GM19395 (cell line): ENCODE measurements at regions not wholly inside any gene's neighbourhood (a gene's known extent, or its start where the extent isn't known, plus 50 kb on each side); places are given as distances from the start of the nearest gene placed in this dataset.
"Not testable (repeated sequence)": the region's sequence is repeated elsewhere in the genome, so short reads cannot be mapped to it uniquely, and the experiment has no call there.

ENCODE experiments used
- ATAC-seq: cut with Tn5 transposase; IDR thresholded peaks from one replicate; pipeline ENCODE4 v1.9.1; 2021; ENCODE audit warnings: mild to moderate bottlenecking, moderate library complexity; ENCODE audit not compliant: unreplicated experiment

GRCh38 chr4:134539729-134540231 lies 338.2 kb upstream of the PABPC4L start:
- ATAC-seq, result no peak

GRCh38 chr4:134537701-134538100 lies 336.1 kb upstream of the PABPC4L start:
- no peak for ATAC-seq

- ATAC-seq, result no peak
Observed at GRCh38 chr4:134533068-134533467, 331.5 kb upstream of the PABPC4L start.

DNA sequence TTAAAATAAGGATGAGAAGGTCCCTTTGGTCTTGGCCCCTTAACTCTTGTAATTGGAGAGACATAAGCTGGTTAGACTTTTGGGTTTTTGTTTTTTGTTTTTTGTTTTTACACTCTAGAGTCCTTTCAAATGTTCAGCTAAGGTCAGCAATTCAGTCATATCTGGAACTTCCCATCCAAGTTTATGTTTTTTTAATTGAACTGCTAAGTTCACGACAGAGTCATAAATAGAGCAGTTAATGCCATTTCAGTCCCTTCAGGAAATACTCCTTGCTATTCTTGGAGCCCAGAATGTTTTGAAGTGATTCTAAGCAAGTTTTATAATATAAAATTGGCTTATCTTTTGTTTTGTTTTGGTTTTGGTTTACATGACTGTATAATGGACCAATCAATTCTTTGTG lies 329.4 kb upstream of the PABPC4L start:
- no peak for ATAC-seq

DNA sequence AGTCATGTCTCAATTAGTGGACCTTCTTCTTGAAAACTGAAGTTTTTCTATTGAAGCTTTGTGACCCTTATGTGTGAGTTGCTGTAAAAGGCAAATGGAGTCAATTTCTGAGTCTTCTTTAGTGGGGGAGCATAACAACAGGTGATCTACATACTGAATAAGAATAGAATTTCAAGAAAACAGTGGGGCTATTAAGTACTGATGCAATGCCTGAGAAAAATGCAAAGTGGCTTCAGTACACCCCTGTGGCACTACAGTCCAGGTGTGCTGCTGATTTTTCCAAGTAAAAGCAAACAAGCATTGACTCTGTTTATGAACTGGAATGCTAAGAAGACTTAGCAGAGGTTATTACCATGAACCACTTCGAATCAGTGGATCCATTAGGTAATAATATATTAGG lies 328.0 kb upstream of the PABPC4L start:
- ATAC-seq, result no peak

DNA sequence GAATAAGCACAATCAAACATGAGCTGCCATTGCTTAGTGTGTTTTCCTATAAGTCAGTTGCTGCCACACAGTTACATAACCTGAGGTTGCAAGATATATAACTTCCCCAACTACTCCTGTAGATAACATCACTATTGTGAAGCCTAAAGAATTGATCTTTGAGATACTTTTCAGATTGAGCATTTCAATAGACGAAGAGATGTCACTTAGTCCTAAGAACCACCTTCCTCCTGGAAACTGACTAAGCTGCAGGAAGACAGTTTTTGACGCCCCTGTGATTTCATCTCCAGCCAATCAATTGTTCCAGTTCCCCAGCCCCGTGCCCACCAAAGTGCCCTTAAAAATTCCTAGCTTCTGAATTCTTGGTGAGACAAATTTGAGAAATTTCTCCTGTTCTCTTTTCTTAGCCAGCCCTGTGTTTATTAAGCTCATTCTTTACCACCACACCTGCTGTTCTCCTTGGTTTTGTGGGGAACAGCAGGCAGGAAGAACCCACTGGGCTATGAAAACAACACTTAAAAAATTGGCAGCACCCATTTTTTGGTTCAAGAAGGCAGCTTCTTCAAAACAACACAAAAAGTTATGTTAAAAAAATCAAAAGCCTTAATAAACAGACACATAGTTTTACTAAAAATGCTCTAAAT lies 317.1 kb upstream of the PABPC4L start:
- no peak for ATAC-seq

DNA sequence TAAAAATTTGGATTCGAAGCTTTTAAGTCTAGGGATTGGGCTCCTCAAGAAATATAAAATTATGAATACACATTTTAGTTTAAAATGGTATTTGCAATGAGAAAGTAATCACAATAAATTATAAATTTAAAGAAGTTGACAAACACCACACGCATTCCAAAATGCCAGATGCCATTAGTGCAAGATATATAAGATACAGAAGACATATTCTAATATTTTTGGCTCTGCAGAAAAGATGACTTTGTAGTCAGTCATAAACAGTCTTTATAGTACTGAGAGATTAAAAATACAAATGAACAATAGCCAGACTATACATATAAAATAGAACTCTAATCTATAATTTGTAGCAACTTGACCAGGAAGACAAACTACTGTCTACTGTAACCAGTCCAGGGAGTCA lies 309.0 kb upstream of the PABPC4L start:
- no peak for ATAC-seq

GRCh38 chr4:134505511-134505910 lies 303.9 kb upstream of the PABPC4L start:
- ATAC-seq, result no peak

- ATAC-seq, result no peak
Observed at GRCh38 chr4:134501973-134502643, 300.5 kb upstream of the PABPC4L start.

- not testable (repeated sequence) for ATAC-seq
Observed at GRCh38 chr4:134501488-134501887, 299.9 kb upstream of the PABPC4L start.

GRCh38 chr4:134499074-134499473 lies 297.5 kb upstream of the PABPC4L start:
- ATAC-seq, result no peak

DNA sequence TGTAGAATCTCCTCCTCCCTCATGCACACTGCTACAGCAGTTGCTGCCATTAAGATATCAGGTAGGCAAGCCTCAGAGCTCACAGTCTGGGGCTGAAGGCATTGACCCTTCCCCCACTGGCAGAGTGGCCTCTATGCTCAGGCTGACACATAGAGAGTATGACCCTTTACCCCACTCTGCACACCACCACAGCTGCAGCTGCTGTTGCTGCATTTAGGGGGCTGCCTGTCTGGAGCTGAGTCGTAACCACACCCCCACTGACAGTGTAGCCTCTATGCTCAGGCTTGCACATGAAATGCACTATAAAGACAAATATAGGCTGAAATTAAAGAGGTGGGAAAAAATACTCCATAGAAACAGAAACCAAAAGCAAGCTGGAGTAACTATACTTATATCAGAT lies 289.3 kb upstream of the PABPC4L start:
- ATAC-seq, result no peak

GRCh38 chr4:134483514-134483913 lies 281.9 kb upstream of the PABPC4L start:
- not testable (repeated sequence) for ATAC-seq

- no peak for ATAC-seq
Observed at GRCh38 chr4:134471569-134471968, 270.0 kb upstream of the PABPC4L start.

- ATAC-seq, result no peak
Observed at GRCh38 chr4:134470544-134470943, 269.0 kb upstream of the PABPC4L start.

GRCh38 chr4:134465417-134465816 lies 263.8 kb upstream of the PABPC4L start:
- ATAC-seq, result no peak

GRCh38 chr4:134463771-134464170 lies 262.2 kb upstream of the PABPC4L start:
- no peak for ATAC-seq

DNA sequence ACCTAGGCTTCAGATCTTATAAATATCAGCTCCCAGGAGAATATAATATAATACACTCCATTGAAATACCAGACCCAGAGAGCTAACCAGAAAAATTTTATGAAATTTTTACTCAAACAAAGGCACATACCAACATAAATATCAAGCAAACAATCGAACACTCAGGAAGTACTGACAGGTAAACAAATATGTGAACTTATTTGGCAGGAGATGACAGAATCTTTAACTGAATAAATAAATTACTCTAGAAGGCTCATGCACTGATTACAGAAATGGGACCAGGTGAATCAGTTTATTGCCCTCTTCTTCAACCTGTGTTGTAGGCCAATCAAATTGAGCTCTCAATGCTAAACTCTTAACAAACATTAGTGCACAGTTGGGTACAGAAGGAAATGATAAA lies 225.2 kb upstream of the PABPC4L start:
- no peak for ATAC-seq

DNA sequence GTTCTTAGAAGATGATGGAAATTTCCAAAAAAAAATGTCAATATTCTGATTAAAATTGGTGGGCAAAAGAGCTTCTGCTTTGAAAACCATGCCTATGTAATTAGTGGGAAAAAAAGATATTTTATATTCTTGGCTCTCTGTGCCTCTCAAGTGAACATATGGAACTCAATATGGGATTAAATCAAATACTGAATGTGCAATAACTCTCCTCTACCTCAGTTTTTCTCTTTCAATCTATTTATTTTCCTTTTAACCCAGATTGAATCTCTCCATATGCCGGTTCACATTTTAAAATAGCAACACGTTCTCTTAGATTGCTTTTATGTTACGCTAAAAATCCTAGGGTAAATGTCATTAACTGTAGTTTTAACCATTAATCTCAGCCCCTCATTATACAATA lies 224.2 kb upstream of the PABPC4L start:
- ATAC-seq, result no peak

DNA sequence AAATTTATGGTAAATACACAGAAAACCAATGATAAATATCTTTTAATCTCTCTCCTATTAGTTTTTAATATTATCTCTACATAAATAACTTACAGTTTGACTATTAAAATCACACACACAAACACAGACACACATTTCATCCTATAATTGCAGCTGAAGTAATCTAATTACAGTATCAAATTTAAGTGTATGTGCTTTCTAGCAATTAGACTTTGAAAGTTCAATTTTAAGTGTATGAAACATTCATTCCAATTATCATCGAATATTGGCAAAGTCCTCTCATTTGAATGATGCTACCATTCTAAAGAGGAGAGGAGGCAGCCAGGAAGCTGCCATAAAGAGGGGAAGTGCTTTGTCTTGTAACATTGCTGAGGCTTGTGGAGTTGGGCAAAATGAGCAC lies 221.2 kb upstream of the PABPC4L start:
- ATAC-seq, result no peak

- no peak for ATAC-seq
Observed at GRCh38 chr4:134421734-134422133, 220.1 kb upstream of the PABPC4L start.

- ATAC-seq, result no peak
Observed at GRCh38 chr4:134408897-134409296, 207.3 kb upstream of the PABPC4L start.

- ATAC-seq, result no peak
Observed at GRCh38 chr4:134401798-134402197, 200.2 kb upstream of the PABPC4L start.
